GM18505 (cell line): ENCODE measurements at regions not wholly inside any gene's neighbourhood (a gene's known extent, or its start where the extent isn't known, plus 50 kb on each side); places are given as distances from the start of the nearest gene placed in this dataset.
A peak's percentile ranks its signal among the peaks of the same experiment; 100 is the strongest.
"Not testable (repeated sequence)": the region's sequence is repeated elsewhere in the genome, so short reads cannot be mapped to it uniquely, and the experiment has no call there.

Experiments used
- ATAC-seq: cut with Tn5 transposase; IDR thresholded peaks from one replicate; pipeline ENCODE4 v1.9.1; 2021; ENCODE audit not compliant: unreplicated experiment
- POLR2A ChIP-seq: IDR thresholded peaks from 4 replicates; pipeline ENCODE4 v1.6.1; 2011; ENCODE audit warnings: borderline replicate concordance; ENCODE audit not compliant: insufficient read depth, insufficient read length; ENCODE audit errors: extremely low read depth

GRCh38 chr12:59431266-59431665, 164.6 kb upstream of the SLC16A7 start:
- ATAC-seq: no peak
- no peak for TF ChIP-seq POLR2A

GRCh38 chr12:59429766-59430165, 166.1 kb upstream of the SLC16A7 start:
- no peak for ATAC-seq
- TF ChIP-seq POLR2A: no peak

- no peak for TF ChIP-seq POLR2A
- ATAC-seq: no peak
Observed at GRCh38 chr12:59425798-59426197, 170.0 kb upstream of the SLC16A7 start.

GRCh38 chr12:59424666-59425065, 171.2 kb upstream of the SLC16A7 start:
- not testable (repeated sequence) for ATAC-seq

GRCh38 chr12:59414051-59414450, 181.8 kb upstream of the SLC16A7 start:
- TF ChIP-seq POLR2A: no peak
- no peak for ATAC-seq

- no peak for ATAC-seq
- TF ChIP-seq POLR2A: no peak
Observed at GRCh38 chr12:59408431-59408830, 187.4 kb upstream of the SLC16A7 start.

- TF ChIP-seq POLR2A: no peak
- ATAC-seq: no peak
Observed at GRCh38 chr12:59407799-59408198, 188.0 kb upstream of the SLC16A7 start.

- no peak for ATAC-seq
- TF ChIP-seq POLR2A: no peak
Observed at GRCh38 chr12:59405992-59406391, 189.8 kb upstream of the SLC16A7 start.

- ATAC-seq: no peak
- TF ChIP-seq POLR2A: no peak
Observed at GRCh38 chr12:59404109-59404650, 191.6 kb upstream of the SLC16A7 start.

- peak; percentile 80 for ATAC-seq
- TF ChIP-seq POLR2A: no peak
Observed at GRCh38 chr12:59403259-59403932, 192.4 kb upstream of the SLC16A7 start.

- TF ChIP-seq POLR2A: no peak
- ATAC-seq: no peak
Observed at GRCh38 chr12:59401862-59402261, 194.0 kb upstream of the SLC16A7 start.

GRCh38 chr12:59398164-59398563, 197.7 kb upstream of the SLC16A7 start:
- ATAC-seq: no peak
- TF ChIP-seq POLR2A: no peak

- no peak for TF ChIP-seq POLR2A
- ATAC-seq: no peak
Observed at GRCh38 chr12:59396919-59397318, 198.9 kb upstream of the SLC16A7 start.

GRCh38 chr12:59396519-59396918, 199.3 kb upstream of the SLC16A7 start:
- no peak for ATAC-seq
- TF ChIP-seq POLR2A: no peak

- not testable (repeated sequence) for ATAC-seq
Observed at GRCh38 chr12:59395310-59395709, 200.5 kb upstream of the SLC16A7 start.
